Endothelial cell of umbilical vein (primary cell): ENCODE measurements at regions not wholly inside any gene's neighbourhood (a gene's known extent, or its start where the extent isn't known, plus 50 kb on each side); places are given as distances from the start of the nearest gene placed in this dataset.

ENCODE experiments used
- CTCF ChIP-seq, 2 donors: IDR thresholded peaks; 1 replicate in 1 of 2; 2 replicates in 1 of 2; pipeline ENCODE4 v1.5.1; 2011; ENCODE audit warnings: low read length in 2 of 2, mild to moderate bottlenecking in 2 of 2, moderate library complexity in 2 of 2, control low read depth in 1 of 2, inconsistent platforms in 1 of 2, low read depth in 1 of 2; ENCODE audit not compliant: insufficient read depth in 1 of 2; ENCODE audit errors: extremely low read depth in 1 of 2
- EZH2 ChIP-seq: IDR thresholded peaks from 2 replicates; pipeline ENCODE4 v1.6.1; 2012; ENCODE audit warnings: borderline replicate concordance, low read depth, mild to moderate bottlenecking, moderate library complexity, low read length, inconsistent platforms; ENCODE audit not compliant: severe bottlenecking
- GATA2 ChIP-seq: IDR thresholded peaks from 2 replicates; pipeline ENCODE4 v1.7.0; 2011; ENCODE audit warnings: low read depth, mild to moderate bottlenecking, moderate library complexity, mixed read lengths, low read length; ENCODE audit not compliant: insufficient read length, insufficient read depth
- MYC ChIP-seq: IDR thresholded peaks from one replicate; pipeline ENCODE4 v1.6.1; 2011; ENCODE audit warnings: mild to moderate bottlenecking, low read depth, low read length
- POLR2A ChIP-seq: IDR thresholded peaks from 2 replicates; pipeline ENCODE4 v1.6.1; 2012; ENCODE audit warnings: low read depth, mild to moderate bottlenecking, control low read depth, low read length
- POLR2AphosphoS5 ChIP-seq: IDR thresholded peaks from 2 replicates; pipeline ENCODE4 v1.6.1; 2012; ENCODE audit warnings: low read depth, mild to moderate bottlenecking, control low read depth, low read length, moderate library complexity; ENCODE audit not compliant: insufficient read depth

- TF ChIP-seq POLR2A = no peak
- TF ChIP-seq CTCF (IDR thresholded peaks at IDR 0.05; ENCODE audit: extremely low read depth in 1 of 2, insufficient read depth in 1 of 2, low read depth in 1 of 2, low read length in 2 of 2) = no peak
- TF ChIP-seq EZH2 = no peak
- TF ChIP-seq MYC = no peak
- no peak for TF ChIP-seq GATA2
- TF ChIP-seq POLR2AphosphoS5 = no peak
Measured at GRCh38 chr5:3190930-3191329, 404.7 kb upstream of the IRX1 start.
